Subcutaneous abdominal adipose tissue (tissue), 5 donors: ENCODE measurements at regions not wholly inside any gene's neighbourhood (a gene's known extent, or its start where the extent isn't known, plus 50 kb on each side); places are given as distances from the start of the nearest gene placed in this dataset.
"Not testable (repeated sequence)": the region's sequence is repeated elsewhere in the genome, so short reads cannot be mapped to it uniquely, and the experiment has no call there.

Experiments used
- H3K27ac ChIP-seq: one replicate; pipeline ENCODE4 v1.7.0; 2013; ENCODE audit warnings: low read depth, mild to moderate bottlenecking, inconsistent platforms, low read length, moderate library complexity
- H3K27me3 ChIP-seq, 5 donors: one replicate each; pipeline ENCODE4 v1.7.0; 2013; ENCODE audit warnings: low read length in 5 of 5, inconsistent platforms in 1 of 5; ENCODE audit not compliant: control insufficient read depth in 5 of 5, insufficient read depth in 4 of 5
- H3K36me3 ChIP-seq, 5 donors: one replicate each; pipeline ENCODE4 v1.7.0; 2013; ENCODE audit warnings: low read length in 5 of 5; ENCODE audit not compliant: control insufficient read depth in 5 of 5, insufficient read depth in 5 of 5
- H3K4me1 ChIP-seq, 5 donors: one replicate each; pipeline ENCODE4 v1.7.0; 2013; ENCODE audit warnings: low read length in 5 of 5, mild to moderate bottlenecking in 3 of 5, moderate library complexity in 1 of 5; ENCODE audit not compliant: control insufficient read depth in 5 of 5, insufficient read depth in 5 of 5
- H3K4me3 ChIP-seq, 5 donors: one replicate each; pipeline ENCODE4 v1.7.0; 2013; ENCODE audit warnings: low read length in 5 of 5, low read depth in 1 of 5
- H3K9ac ChIP-seq, 5 donors: one replicate each; pipeline ENCODE4 v1.7.0; 2013; ENCODE audit warnings: low read length in 5 of 5, mild to moderate bottlenecking in 4 of 5, moderate library complexity in 3 of 5
- H3K9me3 ChIP-seq, 5 donors: one replicate each; pipeline ENCODE4 v1.7.0; 2013; ENCODE audit warnings: low read length in 5 of 5; ENCODE audit not compliant: control insufficient read depth in 5 of 5
- donor health status: healthy.
- donor health status: healthy.
- donor health status: healthy.
- donor health status: healthy.
- donor health status: healthy.

- no peak overlapping the region for H3K4me3 ChIP-seq
- H3K9ac ChIP-seq: no peak overlapping the region
- no peaks in the 10 kb centered on the region for H3K36me3 ChIP-seq
- peaks cover 0 to 10% (median 7%) of the 10 kb centered on the region in 5 donors for H3K4me1 ChIP-seq
- H3K9me3 ChIP-seq: peaks cover 0 to 14% (median 8%) of the 10 kb centered on the region in 5 donors
- H3K27ac ChIP-seq: no peak overlapping the region
- H3K27me3 ChIP-seq: peaks cover 0 to under 1% (median 0%) of the 10 kb centered on the region in 5 donors
Observed at GRCh38 chr15:92719021-92719420, 63.4 kb upstream of the FAM174B start.

- Histone ChIP-seq H3K9ac (no peak overlapping the region), H3K27me3 (no peaks in the 10 kb centered on the region), H3K4me3 (no peak overlapping the region), H3K36me3 (no peaks in the 10 kb centered on the region), H3K9me3 (peaks cover 0 to 5% (median 0%) of the 10 kb centered on the region in 5 donors), H3K4me1 (no peaks in the 10 kb centered on the region), H3K27ac (no peak overlapping the region)
Observed at GRCh38 chr15:92724144-92724543, 68.6 kb upstream of the FAM174B start.

- Histone ChIP-seq H3K4me3 (no peak overlapping the region), H3K36me3 (no peaks in the 10 kb centered on the region), H3K27me3 (no peaks in the 10 kb centered on the region), H3K27ac (no peak overlapping the region), H3K4me1 (no peaks in the 10 kb centered on the region), H3K9me3 (peaks cover 0 to 2% (median 0%) of the 10 kb centered on the region in 5 donors), H3K9ac (no peak overlapping the region)
Observed at GRCh38 chr15:92725171-92725570, 69.6 kb upstream of the FAM174B start.

GRCh38 chr15:92728266-92728665, 72.7 kb upstream of the FAM174B start:
- Histone ChIP-seq H3K27me3 (no peaks in the 10 kb centered on the region), H3K4me3 (no peak overlapping the region), H3K27ac (no peak overlapping the region), H3K4me1 (no peaks in the 10 kb centered on the region), H3K9me3 (no peaks in the 10 kb centered on the region), H3K36me3 (no peaks in the 10 kb centered on the region), H3K9ac (no peak overlapping the region)

GRCh38 chr15:92733090-92733933, 77.7 kb upstream of the FAM174B start:
- H3K4me1 ChIP-seq: peaks cover 0 to 6% (median 3%) of the 10 kb centered on the region in 5 donors
- no peaks in the 10 kb centered on the region for H3K27me3 ChIP-seq
- H3K9me3 ChIP-seq: no peaks in the 10 kb centered on the region
- H3K27ac ChIP-seq: no peak overlapping the region
- no peak overlapping the region for H3K9ac ChIP-seq
- H3K4me3 ChIP-seq: peak overlapping the region; percentile 58 to 80 (median 66)
- H3K36me3 ChIP-seq: no peaks in the 10 kb centered on the region

- H3K36me3 ChIP-seq: no peaks in the 10 kb centered on the region
- peak overlapping the region; percentile 58 to 80 (median 66) for H3K4me3 ChIP-seq
- no peaks in the 10 kb centered on the region for H3K27me3 ChIP-seq
- H3K27ac ChIP-seq: peak overlapping the region; percentile 78
- no peaks in the 10 kb centered on the region for H3K9me3 ChIP-seq
- H3K9ac ChIP-seq: peak overlapping the region; percentile 26 to 82 (median 65)
- H3K4me1 ChIP-seq: peaks cover 0 to 6% (median 3%) of the 10 kb centered on the region in 5 donors
Observed at GRCh38 chr15:92733934-92734521, 78.5 kb upstream of the FAM174B start.

- H3K27ac ChIP-seq, H3K9ac ChIP-seq, H3K9me3 ChIP-seq, H3K4me1 ChIP-seq, H3K4me3 ChIP-seq, H3K27me3 ChIP-seq, H3K36me3 ChIP-seq: not testable (repeated sequence)
Observed at GRCh38 chr15:92739246-92739645, 83.7 kb upstream of the FAM174B start.

GRCh38 chr15:92745845-92746271, 90.3 kb upstream of the FAM174B start:
- Histone ChIP-seq H3K4me3 (no peak overlapping the region), H3K27ac (no peak overlapping the region), H3K36me3 (no peaks in the 10 kb centered on the region), H3K27me3 (no peaks in the 10 kb centered on the region), H3K4me1 (no peaks in the 10 kb centered on the region), H3K9ac (no peak overlapping the region), H3K9me3 (peaks cover 0 to 7% (median 0%) of the 10 kb centered on the region in 5 donors)

- Histone ChIP-seq H3K9ac (no peak overlapping the region), H3K4me1 (no peaks in the 10 kb centered on the region), H3K27ac (no peak overlapping the region), H3K36me3 (no peaks in the 10 kb centered on the region), H3K9me3 (peaks cover 0 to 7% (median 0%) of the 10 kb centered on the region in 5 donors), H3K4me3 (no peak overlapping the region), H3K27me3 (no peaks in the 10 kb centered on the region)
Observed at GRCh38 chr15:92747047-92747446, 91.5 kb upstream of the FAM174B start.

- Histone ChIP-seq H3K9me3 (no peaks in the 10 kb centered on the region), H3K4me3 (no peak overlapping the region), H3K9ac (no peak overlapping the region), H3K27ac (no peak overlapping the region), H3K36me3 (no peaks in the 10 kb centered on the region), H3K4me1 (no peaks in the 10 kb centered on the region), H3K27me3 (no peaks in the 10 kb centered on the region)
Observed at GRCh38 chr15:92749216-92749615, 93.6 kb upstream of the FAM174B start.
